ENCODE measurements at regions not wholly inside any gene's neighbourhood (a gene's known extent, or its start where the extent isn't known, plus 50 kb on each side); places are given as distances from the start of the nearest gene placed in this dataset.

- DNase-seq (ENCODE audit: insufficient read length, low spot score) (no peak), FAIRE-seq (no peak)
These were observed 66.1 kb downstream of the LEPR start for GRCh38 chr1:65486613-65487012.

- FAIRE-seq, result no peak
- no peak for DNase-seq (ENCODE audit: insufficient read length, low spot score)
These were observed 69.0 kb downstream of the LEPR start for GRCh38 chr1:65489481-65489880.

- FAIRE-seq, result no peak
- no peak for DNase-seq (ENCODE audit: insufficient read length, low spot score)
These were observed 70.0 kb downstream of the LEPR start for GRCh38 chr1:65490231-65491009.

GRCh38 chr1:65491472-65491871 is 71.0 kb downstream of the LEPR start:
- DNase-seq (ENCODE audit: insufficient read length, low spot score), result no peak
- FAIRE-seq, result no peak

GRCh38 chr1:65493802-65494201 is 73.3 kb downstream of the LEPR start:
- no peak for DNase-seq (ENCODE audit: insufficient read length, low spot score)
- FAIRE-seq, result no peak

GRCh38 chr1:65494671-65495070 is 74.2 kb downstream of the LEPR start:
- DNase-seq (ENCODE audit: insufficient read length, low spot score) (no peak), FAIRE-seq (no peak)

GRCh38 chr1:65495137-65495536 is 74.7 kb downstream of the LEPR start:
- DNase-seq (ENCODE audit: insufficient read length, low spot score) (no peak), FAIRE-seq (no peak)

GRCh38 chr1:65497256-65497830 is 76.9 kb downstream of the LEPR start:
- FAIRE-seq (no peak), DNase-seq (ENCODE audit: insufficient read length, low spot score) (no peak)

- DNase-seq (ENCODE audit: insufficient read length, low spot score), result no peak
- no peak for FAIRE-seq
These were observed 83.0 kb downstream of the LEPR start for GRCh38 chr1:65503427-65503826.

GRCh38 chr1:65504263-65504662 is 83.8 kb downstream of the LEPR start:
- DNase-seq (ENCODE audit: insufficient read length, low spot score) (no peak), FAIRE-seq (no peak)

GRCh38 chr1:65505547-65506300 is 85.3 kb downstream of the LEPR start:
- no peak for FAIRE-seq
- DNase-seq (ENCODE audit: insufficient read length, low spot score), result no peak

- no peak for DNase-seq (ENCODE audit: insufficient read length, low spot score)
- no peak for FAIRE-seq
These were observed 87.6 kb downstream of the LEPR start for GRCh38 chr1:65508051-65508450.

- DNase-seq (ENCODE audit: insufficient read length, low spot score) (peak; percentile 51), FAIRE-seq (peak; percentile 4)
These were observed 89.6 kb downstream of the LEPR start for GRCh38 chr1:65509912-65510680.

- FAIRE-seq, result no peak
- no peak for DNase-seq (ENCODE audit: insufficient read length, low spot score)
These were observed 90.5 kb downstream of the LEPR start for GRCh38 chr1:65510961-65511360.

GRCh38 chr1:65512383-65512782 is 91.9 kb downstream of the LEPR start:
- FAIRE-seq (no peak), DNase-seq (ENCODE audit: insufficient read length, low spot score) (no peak)

- no peak for FAIRE-seq
- DNase-seq (ENCODE audit: insufficient read length, low spot score), result no peak
These were observed 92.7 kb downstream of the LEPR start for GRCh38 chr1:65512967-65513780.

GRCh38 chr1:65514041-65514440 is 93.6 kb downstream of the LEPR start:
- FAIRE-seq (no peak), DNase-seq (ENCODE audit: insufficient read length, low spot score) (no peak)

GRCh38 chr1:65524931-65525265 is 104.4 kb downstream of the LEPR start:
- no peak for DNase-seq (ENCODE audit: insufficient read length, low spot score)
- no peak for FAIRE-seq

GRCh38 chr1:65525266-65526048 is 105.0 kb downstream of the LEPR start:
- FAIRE-seq, result no peak
- no peak for DNase-seq (ENCODE audit: insufficient read length, low spot score)

Measured in HTR-8/SVneo (cell line).